Activated T-cell treated with anti-CD3 and anti-CD28 coated beads, Interleukin-2, amount 50 U/mL, for 48 hours (primary cell): ENCODE measurements at regions not wholly inside any gene's neighbourhood (a gene's known extent, or its start where the extent isn't known, plus 50 kb on each side); places are given as distances from the start of the nearest gene placed in this dataset.

Experiments
- DNase-seq, 2 experiments: peaks; one replicate each; pipeline ENCODE4 v3.0.0-alpha.2; 2020

GRCh38 chr13:99892866-99893504 lies 78.6 kb downstream of the ZIC5 start:
- DNase-seq = no peak

GRCh38 chr13:99892196-99892613 lies 79.4 kb downstream of the ZIC5 start:
- no peak for DNase-seq

DNA sequence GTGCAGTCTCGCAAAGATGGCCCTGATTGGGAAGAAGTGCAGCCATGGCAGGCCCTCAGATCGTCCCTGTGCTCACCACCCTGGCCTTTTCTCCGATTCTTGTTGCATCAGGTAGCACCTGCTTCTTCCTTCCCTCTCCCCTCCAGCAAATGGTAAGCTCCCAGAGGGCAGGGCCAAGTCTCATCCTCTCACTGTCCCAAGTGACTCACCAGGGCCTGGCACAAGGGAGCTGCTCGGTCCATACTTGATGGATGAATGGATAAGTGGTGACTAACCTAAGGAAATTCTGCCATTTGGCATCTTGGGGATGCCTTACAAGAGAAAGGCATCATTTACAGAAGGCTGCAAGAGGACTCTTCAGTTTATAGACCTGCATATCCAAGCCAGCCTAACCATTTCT lies 84.9 kb downstream of the ZIC5 start:
- DNase-seq = no peak

- DNase-seq = no peak
Observed at GRCh38 chr13:99884913-99885312, 86.7 kb downstream of the ZIC5 start.

GRCh38 chr13:99883805-99884204 lies 87.8 kb downstream of the ZIC5 start:
- DNase-seq = no peak

DNA sequence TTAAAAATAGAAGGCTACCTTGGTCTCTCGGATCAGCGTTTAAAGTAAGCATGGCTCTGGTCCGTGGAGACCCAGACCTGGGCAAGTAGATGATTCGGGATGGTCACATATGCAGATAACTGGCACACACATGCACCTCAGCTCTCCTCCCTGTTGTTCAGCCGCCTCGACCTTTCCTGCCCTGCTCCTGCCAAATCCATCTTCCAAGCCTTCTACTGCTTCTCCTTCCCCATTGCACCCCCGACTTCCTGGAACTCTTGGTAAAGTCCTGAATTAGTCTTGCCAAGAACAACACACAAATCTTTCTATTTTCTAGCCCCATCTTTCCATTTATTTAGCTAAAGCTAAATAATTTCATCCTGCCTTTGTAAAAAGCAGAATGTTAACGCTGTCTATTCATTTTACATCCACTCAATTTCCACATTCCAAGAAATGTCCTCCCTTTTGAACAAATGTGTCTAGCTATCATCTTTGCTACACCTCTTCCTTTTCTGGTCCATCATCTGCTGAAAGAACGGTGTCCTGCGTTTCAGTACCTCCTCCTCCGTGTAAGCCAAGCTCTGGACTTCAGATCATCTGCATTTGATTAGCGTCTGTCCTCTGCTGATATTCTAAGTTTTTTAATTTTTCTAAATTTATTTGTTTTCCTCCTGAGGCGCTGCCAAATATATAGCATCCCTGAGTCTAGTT lies 92.5 kb downstream of the ZIC5 start:
- no peak for DNase-seq

- no peak for DNase-seq
Observed at GRCh38 chr13:99876651-99877050, 94.9 kb downstream of the ZIC5 start.

- DNase-seq = no peak
Observed at GRCh38 chr13:99875391-99875790, 96.2 kb downstream of the ZIC5 start.

DNA sequence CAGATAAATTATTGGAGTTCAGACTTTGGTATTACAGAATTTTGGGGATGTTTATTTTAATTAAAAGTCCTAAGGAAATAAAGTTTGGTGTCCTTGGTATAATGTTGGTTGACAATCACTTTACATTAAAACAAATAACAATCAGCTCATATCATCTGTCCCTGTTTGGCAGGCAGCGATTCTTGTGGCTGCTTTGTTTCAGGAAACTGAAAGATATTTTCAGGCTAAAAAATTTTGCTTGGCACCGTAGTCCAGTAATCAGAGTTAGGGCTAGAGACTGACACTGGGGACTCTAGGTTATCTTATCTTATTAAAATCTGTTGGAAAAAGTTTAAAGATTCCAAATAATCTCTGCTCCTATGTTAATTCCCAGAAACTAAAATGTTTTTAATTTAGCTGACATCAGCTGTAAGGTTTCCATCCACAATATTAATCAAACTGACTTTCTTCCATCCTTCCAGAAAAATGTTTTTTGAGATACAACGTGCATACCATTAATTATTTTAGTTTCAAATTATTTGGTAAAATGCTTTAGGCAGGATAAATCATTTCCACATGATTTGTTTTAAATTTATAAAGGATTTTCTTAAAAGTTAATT lies 97.6 kb downstream of the ZIC5 start:
- no peak for DNase-seq

DNA sequence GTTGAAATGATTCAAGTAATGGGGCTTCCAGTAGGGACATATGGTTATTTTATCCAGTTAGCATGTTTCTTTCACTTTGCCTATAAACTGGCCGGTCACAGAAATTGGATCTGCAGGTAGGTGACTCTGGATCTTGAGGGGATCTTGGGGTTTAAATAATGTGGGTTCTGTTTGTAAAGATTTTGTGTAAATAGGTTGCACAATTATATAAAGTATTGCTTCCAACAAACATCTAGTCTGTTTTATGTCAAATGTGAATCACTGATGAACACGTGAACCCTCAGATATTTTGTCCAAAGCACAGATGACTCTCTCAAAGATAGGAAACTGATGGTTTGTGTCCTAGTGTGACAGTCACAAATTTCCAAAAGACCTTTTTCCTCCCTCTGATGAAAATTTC lies 98.4 kb downstream of the ZIC5 start:
- DNase-seq = no peak

- DNase-seq = no peak
Observed at GRCh38 chr13:99871249-99871898, 100.2 kb downstream of the ZIC5 start.

DNA sequence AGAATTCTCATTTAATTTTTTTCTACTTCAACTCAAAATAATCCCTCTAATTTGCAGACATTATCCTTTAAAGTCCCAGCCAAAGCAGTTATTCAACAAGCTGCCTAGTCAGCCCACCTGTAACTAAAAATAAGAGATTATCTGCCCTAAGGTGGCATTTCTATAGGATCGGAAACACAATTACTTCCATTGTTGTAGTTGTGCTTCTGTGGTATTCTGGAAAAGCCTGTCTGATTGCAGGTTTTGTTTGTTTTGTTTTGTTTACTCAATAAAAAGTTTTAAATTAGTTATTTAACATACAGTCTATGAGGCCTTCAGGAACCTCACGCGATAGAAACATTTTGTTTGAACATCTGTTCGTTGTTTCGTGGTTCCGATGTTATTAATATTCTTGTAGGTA lies 101.0 kb downstream of the ZIC5 start:
- DNase-seq = no peak

- DNase-seq = no peak
Observed at GRCh38 chr13:99869830-99870229, 101.7 kb downstream of the ZIC5 start.

GRCh38 chr13:99868767-99869166 lies 102.8 kb downstream of the ZIC5 start:
- no peak for DNase-seq

GRCh38 chr13:99867535-99868257 lies 103.9 kb downstream of the ZIC5 start:
- no peak for DNase-seq

DNA sequence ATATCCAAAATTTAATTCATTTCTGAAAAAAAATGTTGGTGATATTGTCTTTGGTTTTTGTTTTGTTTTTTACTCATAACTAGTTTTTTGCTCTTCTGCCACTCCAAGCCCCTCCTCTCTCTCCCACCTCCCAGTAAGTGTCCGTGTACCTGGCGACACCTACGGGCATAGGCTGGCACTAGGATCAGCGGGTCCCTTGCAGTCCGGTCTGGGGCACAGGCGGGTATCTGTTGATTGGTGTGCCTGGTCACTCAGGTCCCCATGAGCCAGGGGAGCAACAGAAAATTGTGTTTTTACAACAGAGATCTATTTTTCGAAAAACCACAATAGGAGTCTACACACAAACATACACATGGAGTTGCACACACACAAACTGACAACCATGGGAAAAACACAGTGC lies 104.8 kb downstream of the ZIC5 start:
- no peak for DNase-seq

GRCh38 chr13:99865420-99865930 lies 106.1 kb downstream of the ZIC5 start:
- no peak for DNase-seq

DNA sequence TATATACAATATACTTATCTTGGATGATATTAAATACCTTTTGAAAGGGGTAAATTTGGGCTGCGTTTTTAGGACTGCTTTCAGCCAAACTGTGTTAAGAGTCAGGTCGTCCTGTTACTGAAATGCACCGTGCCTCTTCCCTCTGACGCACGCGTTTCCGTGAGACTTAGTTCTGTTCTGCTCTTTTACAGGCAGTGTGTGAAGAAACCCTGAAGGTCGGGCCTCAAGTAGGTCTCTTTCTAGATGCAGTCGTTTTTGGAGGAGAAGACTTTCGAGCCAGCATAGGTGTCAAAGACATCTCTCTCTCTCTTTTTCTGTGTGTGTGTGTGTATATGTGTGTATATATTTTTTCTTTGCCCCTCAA lies 107.0 kb downstream of the ZIC5 start:
- DNase-seq = no peak

- no peak for DNase-seq
Observed at GRCh38 chr13:99863789-99864626, 107.6 kb downstream of the ZIC5 start.

GRCh38 chr13:99862244-99862643 lies 109.3 kb downstream of the ZIC5 start:
- DNase-seq = no peak

DNA sequence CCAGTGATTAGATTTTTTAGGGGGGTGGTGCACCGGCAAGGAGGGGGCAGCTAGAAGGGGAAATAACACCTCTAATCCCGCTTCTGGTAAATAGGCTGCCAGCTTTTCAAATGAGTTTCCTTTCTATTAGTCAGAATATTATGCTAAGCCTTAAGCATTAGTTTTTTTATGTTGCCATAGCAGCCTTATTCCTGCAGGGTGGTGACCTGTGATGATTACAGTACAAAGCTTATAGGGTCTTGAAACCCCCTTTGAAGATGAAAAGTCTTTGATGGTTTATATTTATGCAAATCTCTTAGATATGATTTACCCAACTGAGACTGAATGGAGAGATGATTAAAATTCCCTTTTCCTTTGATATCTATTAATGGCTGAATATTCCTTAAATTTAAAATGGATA lies 109.8 kb downstream of the ZIC5 start:
- DNase-seq = no peak

DNA sequence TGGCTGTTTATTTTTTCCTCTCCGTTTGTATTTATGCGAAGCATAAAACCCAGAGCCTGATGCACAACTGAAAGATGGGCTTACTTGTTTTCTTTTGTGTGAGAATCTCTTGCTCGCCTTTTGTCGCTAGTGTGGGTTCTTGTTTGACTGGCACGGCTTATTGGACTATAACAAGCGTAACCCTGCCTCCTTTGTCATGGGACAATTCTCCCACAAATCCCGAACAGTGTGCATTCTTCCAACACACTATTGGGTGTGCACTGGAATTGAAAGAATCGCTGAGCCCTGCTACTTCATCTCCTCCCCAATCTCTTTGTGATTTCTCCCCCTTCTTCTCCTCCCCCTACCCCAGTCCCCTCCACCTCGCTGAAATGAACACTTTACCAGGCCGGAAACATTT lies 110.8 kb downstream of the ZIC5 start:
- DNase-seq = no peak
